GM18873 (cell line): ENCODE measurements at regions not wholly inside any gene's neighbourhood (a gene's known extent, or its start where the extent isn't known, plus 50 kb on each side); places are given as distances from the start of the nearest gene placed in this dataset.

Source experiments
- ATAC-seq: cut with Tn5 transposase; IDR thresholded peaks from one replicate; pipeline ENCODE4 v1.9.1; 2021; ENCODE audit warnings: mild to moderate bottlenecking, moderate library complexity, moderate number of reproducible peaks; ENCODE audit not compliant: unreplicated experiment, low FRiP score

DNA sequence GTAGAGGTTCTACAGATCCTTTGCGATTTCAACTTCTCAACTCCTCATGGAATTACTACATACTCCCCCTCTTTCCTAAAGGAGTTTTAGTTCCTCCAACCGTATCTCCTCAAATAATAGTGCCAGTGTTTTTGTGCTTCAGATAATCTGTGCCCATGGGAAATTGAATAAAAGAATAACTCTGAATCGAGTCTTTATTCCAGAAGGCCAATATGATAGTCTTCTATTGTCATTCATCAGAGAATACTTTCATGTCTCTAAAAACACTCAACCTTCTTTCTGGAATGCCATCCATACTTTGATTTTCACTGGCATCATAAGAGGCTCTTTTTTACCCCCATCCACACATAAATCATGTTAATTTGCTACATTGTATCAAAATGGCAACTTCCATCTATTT is 911.3 kb upstream of the USP15 start:
- ATAC-seq = no peak

DNA sequence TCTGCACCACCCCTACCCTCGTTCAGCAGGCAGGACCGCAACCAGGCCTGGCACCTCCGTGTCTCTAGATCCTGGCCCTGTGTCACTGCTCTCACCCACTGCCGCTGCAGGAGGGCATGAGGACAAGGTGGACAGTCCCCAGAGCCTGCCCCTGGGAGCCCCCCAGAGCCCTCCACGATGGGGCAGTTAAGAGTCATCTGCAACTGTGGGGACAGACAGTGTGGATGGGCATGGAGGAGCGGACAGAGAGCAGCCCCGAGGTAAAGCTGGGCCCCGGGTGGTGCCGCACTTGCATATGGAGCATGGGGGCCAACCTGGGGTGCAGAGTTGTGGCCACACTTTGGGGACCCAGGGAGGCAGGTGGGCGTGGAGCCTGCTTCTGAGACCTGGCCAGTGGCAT is 905.1 kb upstream of the USP15 start:
- ATAC-seq = no peak

DNA sequence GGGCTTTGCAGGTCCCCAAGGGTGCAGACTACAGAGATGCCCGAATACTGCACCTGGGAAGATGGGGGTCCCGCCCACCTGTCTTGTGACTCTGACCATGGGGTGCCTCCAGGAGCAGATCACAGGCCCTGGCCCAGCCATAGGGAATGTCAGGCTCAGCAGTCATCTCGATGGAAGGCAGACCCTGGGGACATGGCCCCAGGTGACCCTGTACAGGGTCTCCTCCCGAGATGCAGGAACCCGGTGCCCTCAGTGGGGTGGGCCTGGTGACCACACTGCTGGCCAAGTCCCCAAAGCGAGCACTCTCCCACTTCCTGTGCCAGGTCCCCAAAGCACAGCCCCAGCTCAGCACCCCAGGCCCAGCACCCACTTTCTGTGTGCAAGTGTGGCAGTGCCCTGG is 903.7 kb upstream of the USP15 start:
- ATAC-seq = no peak

DNA sequence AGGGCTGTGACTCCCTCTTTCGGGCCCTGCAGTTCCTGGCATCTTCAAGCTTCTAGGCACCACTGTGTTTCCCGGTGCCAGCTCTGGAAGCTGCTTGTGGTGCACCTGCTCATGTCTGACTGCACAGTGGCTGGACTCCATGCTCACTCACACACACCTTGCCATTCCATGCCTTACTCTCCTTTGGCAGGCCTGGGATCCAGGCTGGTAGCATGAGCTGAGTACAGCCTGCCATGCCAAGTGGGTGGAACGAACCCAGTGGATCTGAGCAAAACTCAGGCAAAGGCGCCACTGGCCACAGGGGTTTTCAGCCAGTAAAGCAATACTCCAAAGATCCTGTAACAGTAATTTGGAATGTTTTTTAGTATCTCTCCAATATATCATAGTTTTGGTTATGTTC is 902.7 kb upstream of the USP15 start:
- ATAC-seq = no peak

DNA sequence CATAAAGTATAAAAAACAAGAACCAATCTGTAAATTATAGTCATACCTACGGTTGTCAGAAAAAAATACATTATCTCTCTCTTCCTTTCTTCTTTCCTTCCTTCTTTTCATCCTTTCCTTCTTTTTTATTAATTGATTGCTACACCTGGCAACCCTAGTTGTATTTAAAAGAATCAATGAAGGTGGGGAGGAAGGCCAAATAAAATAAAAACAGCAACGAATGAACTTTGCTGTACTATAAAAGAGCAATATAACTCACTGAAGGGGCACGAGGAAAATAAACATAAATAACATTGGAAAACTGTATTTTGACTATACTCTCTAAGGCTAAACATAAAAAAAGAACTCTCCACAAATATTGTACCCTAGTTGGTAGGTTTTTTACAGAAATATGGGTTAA is 898.2 kb upstream of the USP15 start:
- no peak for ATAC-seq

DNA sequence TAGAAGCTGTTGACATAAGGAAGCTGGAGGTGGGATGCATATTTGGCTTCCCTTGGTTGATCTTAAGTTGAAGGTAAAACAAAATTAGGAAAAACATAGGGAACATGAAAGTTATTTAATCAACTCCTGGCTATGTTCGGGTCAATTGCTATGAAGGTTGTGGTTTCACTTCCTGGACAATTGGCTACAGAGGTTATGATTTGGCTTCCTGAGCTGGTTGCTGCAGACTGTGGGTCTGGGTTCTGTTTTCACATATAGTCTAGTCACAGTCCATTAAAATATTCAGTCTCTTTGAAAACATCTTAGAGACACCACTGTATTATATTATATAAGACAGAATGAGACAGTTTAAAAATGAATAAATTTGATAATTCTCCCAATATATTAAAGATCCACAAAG is 895.2 kb upstream of the USP15 start:
- ATAC-seq = no peak

DNA sequence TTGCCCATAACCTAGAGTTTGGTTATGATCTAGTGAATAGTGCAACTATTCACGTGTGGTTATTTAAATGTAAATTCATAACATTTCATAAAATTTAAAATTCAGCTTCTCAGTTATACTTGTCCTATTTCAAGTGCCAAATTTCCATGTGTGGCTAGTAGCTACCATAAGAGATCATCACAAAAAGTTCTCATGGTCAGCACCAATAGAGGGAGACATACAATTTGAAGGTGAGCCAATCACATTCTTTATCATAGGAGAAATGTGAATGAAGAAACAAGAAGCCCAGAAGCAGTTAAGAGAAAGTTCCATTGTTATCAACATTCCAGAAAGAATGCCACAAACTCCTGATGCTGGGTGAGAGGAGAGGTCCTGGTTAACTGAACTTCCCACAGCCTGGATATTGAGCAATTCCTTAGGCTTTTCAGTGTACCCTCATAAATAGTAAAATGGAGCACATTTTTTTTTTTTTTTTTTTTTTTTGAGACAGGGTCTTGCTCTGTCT is 892.9 kb upstream of the USP15 start:
- no peak for ATAC-seq

DNA sequence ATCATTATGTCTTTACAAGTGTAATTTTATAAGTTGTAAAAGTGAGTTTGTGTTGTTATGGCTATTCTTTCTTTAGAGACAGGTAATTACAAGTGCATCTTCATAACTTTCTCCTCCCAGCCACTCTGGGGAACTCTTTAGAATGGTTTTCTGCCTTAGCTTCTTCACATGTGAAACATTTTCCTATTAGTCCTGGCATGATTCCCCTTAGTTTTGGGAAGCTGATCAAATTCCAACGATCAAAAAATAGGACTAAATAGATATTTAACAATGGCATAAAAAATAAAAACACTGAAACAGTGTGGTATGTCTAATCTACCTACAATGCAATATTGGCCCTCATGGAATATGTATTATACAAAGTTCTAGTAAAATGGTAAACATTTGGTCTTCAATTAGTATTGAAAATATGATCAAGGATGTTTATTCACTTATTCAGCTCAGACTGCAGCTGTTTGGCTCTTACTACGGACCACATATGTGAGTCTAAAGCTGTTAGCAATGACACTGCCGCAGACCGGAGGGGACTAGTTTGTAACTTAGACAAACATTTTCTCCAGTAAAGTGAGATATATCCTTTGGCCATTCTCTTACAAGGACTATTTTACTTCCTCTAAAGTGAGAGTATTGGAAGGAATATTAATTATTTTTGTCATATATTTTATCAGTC is 890.8 kb upstream of the USP15 start:
- no peak for ATAC-seq

DNA sequence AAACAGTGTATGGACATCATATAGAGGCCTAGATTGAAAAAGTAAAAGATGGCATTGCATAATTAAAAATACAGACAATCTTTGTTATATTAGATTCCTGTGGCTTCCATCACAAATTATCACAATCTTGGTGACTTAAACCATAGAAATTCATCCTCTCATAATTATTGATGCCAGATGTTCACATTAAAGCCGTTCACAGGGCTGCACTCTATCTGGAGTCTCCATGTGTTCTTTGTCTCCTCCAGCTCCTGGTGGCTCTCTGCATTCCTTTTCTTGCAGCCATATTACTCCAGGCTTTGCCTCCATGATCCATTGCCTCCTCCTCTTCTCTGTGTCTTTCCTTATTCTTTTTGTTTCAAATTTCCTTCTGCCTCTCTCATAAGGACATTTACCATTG is 875.7 kb upstream of the USP15 start:
- no peak for ATAC-seq

DNA sequence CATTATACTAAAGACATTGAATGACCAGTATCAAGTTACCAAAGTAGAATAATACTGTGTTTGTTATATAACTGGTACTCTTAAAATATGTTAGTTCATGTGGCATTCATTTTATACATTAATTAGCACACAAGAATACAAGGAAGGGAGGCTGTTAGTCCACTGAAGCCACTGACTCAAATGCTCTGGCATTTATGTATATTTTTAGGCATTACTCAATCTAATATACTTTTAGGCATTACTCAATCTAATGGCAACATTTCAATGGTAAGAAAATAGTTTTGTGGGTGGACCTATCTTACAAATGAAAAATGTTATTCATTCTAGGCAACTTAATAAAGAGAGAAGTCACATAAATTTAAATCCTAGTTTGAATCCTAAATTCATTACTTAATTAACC is 874.4 kb upstream of the USP15 start:
- ATAC-seq = no peak

DNA sequence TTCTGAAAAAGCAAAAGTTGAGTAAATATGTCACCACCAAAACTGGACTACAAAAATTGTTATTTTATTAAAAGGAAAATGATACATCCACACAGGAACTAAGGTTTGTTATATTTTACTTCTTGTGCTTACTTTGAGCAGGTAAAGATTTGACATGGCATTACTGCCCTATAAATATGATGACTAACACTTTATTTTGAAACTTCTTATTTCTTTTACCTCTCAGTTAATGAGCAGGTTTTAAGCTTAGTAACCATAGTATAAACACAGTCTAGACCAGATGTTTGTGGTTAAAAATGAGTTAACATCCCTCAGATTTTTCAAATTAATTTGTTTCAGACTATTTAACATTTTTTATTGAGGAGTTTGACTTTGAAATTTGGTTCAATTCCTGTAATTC is 862.5 kb upstream of the USP15 start:
- no peak for ATAC-seq

DNA sequence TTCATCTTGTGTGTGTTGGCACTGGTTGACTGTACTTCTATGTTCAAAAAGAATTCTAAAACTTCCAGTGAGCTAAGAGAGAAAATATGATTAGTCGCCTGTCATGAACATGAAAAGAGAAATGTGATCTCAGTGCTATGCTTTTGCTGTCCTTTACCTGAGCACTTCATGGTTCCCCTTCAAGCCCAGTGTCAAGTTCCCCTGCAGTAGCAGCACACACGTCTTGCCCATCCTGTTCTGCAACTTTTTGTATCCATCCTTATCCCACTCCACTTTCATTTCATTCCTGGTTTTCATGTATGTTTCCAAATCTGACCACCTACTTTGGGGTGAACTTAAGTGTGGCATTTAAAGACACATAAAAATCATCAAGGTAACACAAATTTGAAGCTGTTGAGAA is 848.0 kb upstream of the USP15 start:
- ATAC-seq = no peak

DNA sequence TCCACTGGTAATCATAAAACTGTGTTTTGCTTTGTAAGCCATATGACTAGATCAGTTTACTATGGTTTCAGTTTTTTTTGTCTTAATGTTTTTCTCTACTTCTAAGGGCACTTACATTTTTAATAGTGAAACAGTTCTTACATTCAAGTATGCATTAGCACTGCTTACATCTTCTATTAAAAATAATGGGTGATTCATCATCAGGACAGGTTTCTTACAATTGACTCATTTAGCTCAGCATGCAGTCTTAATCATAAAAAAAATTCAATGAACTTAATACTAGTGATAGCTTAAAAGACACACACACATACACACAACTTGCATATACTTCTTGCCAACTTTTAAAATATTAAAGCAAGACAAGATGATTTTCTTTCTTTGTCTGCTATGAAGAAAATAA is 845.7 kb upstream of the USP15 start:
- no peak for ATAC-seq

DNA sequence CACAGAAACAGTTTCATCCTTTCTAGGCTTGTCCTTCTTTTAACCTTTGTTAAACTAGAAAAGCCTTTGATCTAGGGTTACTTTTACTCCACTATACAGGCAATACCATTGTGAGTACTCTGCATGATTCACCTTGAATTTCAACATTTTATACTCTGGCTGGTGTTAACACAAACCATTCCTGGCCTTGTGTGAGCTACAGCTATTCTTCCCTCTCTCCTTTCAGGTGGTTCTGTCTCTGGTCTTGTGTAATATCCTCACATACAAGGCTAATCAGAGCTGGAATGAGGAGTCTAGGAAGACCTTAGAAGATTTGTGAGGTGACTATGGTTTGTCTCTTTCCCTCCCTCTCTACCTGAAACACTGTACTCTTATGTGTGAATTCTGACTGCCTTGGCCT is 837.4 kb upstream of the USP15 start:
- no peak for ATAC-seq

DNA sequence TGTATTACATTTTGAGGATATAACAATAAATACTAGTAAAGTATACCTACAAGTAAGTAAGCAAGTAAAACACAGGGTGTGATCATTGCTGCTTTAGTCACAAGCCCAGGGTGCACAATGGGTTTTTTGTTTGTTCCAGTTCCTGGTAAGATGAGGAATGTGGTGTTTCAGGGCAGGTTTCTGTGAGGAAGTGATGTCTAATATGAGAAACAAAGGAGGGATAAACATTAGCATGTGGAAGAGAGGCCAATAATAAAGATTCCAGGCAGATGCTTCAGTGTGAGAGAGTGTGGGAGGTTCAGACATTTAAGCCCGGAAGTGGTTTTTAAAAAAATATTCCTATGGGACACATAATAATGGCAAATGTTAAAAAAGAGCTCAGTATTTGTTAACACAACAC is 808.1 kb upstream of the USP15 start:
- no peak for ATAC-seq

DNA sequence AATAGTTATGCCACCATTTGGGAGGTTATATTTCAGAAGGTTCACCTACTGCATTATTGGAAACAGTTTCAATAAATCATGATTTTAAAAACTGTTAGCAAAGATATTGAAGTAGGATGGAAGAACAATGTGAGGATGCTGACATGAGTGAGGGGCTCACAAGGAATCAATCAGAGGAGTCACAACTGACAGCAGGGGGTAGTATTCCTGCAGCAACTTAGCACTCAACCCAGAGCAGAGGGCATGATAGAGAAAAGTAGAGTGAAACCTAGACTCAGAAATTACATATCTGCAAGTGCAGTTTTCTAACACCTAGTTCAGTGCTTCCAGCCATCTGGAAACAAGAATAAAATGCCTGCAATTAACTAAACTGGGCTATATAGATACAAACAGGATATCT is 772.5 kb upstream of the USP15 start:
- no peak for ATAC-seq

DNA sequence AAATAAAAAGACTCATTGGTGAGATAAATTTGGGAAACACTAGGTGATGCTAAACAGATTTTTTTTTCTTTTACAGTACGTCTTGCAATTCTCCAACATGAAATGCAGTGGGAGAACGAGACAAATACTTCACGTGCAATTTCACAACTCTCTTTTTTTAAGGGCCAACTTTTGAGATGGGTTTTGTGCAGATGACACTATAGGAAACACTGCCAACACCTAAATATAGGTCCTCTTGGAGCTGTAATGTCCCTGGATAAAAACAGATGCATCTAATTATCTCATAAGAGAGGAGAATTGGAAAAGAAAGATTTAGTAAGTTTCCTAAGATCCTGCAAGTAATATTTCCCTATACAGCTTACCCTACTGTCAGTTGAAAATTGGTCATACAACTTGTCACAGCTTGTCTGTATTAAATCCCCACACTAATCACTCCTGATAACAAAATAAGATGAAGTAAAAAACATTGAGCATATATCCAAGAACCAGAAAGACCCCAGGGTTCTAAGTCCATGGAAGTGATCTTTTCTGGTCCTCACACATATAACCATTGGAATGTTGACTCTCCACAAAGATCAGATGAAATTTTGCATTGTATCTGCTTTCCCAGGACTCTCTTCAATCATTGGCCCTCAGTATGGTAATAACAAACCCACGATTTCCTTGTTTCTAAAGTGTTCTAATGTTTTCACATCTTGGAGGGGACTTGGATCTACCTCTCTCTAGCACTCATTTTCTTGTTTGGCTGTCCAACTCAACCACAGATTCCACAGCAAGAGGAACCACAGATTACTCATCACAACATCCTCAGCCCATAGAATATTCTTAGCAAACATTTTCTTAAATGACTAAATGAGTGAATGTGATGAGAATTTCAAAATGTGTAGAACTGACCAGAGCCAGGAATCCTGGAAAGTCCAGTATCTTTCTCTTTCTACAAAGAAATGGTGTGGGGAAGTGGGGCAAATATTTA is 769.4 kb upstream of the USP15 start:
- no peak for ATAC-seq

DNA sequence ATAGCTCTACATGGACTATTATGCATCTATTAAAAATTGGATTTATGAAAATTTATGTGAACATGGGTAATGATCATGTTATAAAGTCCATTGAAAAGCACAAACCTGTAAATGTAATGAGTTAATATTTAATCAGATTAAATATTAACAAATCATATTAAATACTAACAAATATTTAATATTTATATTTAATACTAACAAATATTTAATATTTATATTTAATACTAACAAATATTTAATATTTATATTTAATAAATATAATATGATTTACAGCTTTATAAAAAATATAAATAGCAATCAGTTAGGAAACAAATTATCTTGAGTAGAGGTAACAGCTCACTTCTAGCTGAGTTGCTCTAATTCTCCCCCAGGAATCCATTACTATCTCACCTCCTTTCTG is 758.0 kb upstream of the USP15 start:
- no peak for ATAC-seq

DNA sequence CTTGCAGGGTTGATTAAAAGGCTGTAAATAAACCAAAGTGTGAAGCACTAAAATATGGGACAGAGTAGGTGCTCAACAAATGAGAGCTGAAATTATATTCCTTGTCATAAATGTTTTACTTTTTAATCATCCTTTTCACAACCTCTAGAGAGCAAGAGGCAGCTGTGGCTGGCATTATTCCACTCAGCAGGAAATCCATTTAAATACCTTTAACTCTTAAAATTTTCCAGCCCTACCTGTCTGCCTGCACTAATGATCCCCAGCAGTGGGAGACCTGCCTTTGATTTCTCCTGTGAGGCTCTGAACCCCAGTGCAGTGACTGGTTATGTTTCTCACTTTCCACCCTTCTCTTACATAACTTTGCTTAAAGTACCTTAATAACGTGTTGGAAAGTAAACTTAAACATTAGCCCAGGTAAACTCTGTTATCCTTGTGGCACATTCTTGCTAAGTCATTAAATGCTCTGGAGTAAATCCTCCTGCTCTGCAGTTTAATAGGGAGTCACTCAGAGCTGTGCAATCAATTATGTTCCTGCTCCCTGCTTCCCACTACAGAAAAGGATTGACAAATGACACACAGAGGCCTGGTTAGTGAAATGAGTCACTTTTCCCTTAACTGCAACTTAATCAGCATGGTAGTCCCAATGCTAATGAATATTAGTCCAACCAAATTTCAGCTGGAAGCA is 755.7 kb upstream of the USP15 start:
- ATAC-seq = no peak

DNA sequence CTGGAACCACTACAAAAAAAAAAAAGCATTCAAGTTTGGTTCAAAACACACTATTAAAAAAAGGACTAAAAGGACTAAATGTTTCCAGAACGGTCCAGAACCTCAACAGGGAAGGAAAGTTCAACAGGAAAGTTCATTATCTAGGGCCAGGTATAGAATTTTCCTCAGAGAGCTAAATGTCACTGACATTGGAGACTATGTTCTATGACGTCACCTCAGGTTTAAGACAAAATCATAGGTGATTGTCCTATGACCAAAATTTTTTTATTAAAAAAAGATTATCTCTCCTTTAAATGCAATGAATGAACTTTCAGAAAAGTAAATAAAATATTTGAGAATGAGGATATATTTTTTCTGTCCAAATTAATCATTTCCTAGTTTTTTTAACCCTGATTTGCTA is 746.7 kb upstream of the USP15 start:
- ATAC-seq = no peak

DNA sequence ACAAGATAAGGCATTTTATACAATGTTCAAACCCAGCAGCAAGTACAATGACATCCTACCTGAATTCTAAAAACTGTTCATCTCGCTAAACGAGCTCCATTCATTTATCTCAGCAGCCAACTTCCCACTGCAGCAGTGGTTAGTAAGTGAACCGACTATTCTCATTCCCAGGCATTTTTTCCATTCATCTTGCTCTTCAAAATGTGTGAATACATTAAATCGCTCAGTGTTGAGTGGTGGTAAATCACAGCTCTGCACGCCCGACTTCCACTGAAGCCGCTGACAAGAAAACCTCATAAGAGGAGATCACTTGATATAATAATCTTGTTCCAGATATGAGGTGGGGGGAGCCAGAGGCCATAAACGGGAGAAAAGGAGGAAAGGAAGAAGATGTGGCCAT is 746.2 kb upstream of the USP15 start:
- no peak for ATAC-seq
